MM.1S (cell line): ENCODE measurements at regions not wholly inside any gene's neighbourhood (a gene's known extent, or its start where the extent isn't known, plus 50 kb on each side); places are given as distances from the start of the nearest gene placed in this dataset.
A peak's percentile ranks its signal among the peaks of the same experiment; 100 is the strongest.

Experiments used
- DNase-seq: peaks from one replicate; pipeline ENCODE4 v3.0.0-alpha.2; 2015
- H2AFZ ChIP-seq: fragments of 300-600 bp; sonication (generic); 2 replicates; pipeline ENCODE4 v1.6.0; 2016; ENCODE audit warnings: antibody characterized with exemption, low read length
- H3F3A ChIP-seq: fragments of 300-600 bp; sonication (generic); 2 replicates; pipeline ENCODE4 v1.6.1; 2016; ENCODE audit warnings: mild to moderate bottlenecking, antibody characterized with exemption, low read length, moderate library complexity, mixed read lengths; ENCODE audit not compliant: insufficient read depth
- H3K27ac ChIP-seq: fragments of 300-600 bp; sonication (generic); 2 replicates; pipeline ENCODE4 v1.5.1; 2016; ENCODE audit warnings: mild to moderate bottlenecking, low read length
- H3K27me3 ChIP-seq: fragments of 300-600 bp; sonication (generic); replicated peaks from 2 replicates; pipeline ENCODE4 v1.6.0; 2016; ENCODE audit warnings: low read length; ENCODE audit not compliant: insufficient read depth
- H3K36me3 ChIP-seq: fragments of 300-600 bp; sonication (generic); replicated peaks from 2 replicates; pipeline ENCODE4 v1.6.1; 2016; ENCODE audit warnings: mild to moderate bottlenecking, low read length, mixed read lengths; ENCODE audit not compliant: insufficient read depth
- H3K4me1 ChIP-seq: fragments of 300-600 bp; sonication (generic); 2 replicates; pipeline ENCODE4 v1.6.1; 2016; ENCODE audit warnings: low read length, mixed read lengths
- H3K4me2 ChIP-seq: fragments of 300-600 bp; sonication (generic); 2 replicates; pipeline ENCODE4 v1.6.0; 2016; ENCODE audit warnings: low read depth, low read length
- H3K4me3 ChIP-seq: fragments of 300-600 bp; sonication (generic); 2 replicates; pipeline ENCODE4 v1.5.1; 2016; ENCODE audit warnings: low read length, mixed read lengths
- H3K79me2 ChIP-seq: fragments of 300-600 bp; sonication (generic); 2 replicates; pipeline ENCODE4 v1.6.1; 2016; ENCODE audit warnings: mixed run types, low read length, mixed read lengths
- H3K9ac ChIP-seq: fragments of 300-600 bp; sonication (generic); 2 replicates; pipeline ENCODE4 v1.6.1; 2016; ENCODE audit warnings: low read length, mixed read lengths
- H3K9me2 ChIP-seq: fragments of 300-600 bp; sonication (generic); replicated peaks from 2 replicates; pipeline ENCODE4 v1.6.1; 2016; ENCODE audit warnings: mild to moderate bottlenecking, low read length, mixed read lengths; ENCODE audit not compliant: insufficient read depth
- H3K9me3 ChIP-seq: fragments of 300-600 bp; sonication (generic); replicated peaks from 2 replicates; pipeline ENCODE4 v1.6.1; 2016; ENCODE audit warnings: mild to moderate bottlenecking, low read length, mixed read lengths; ENCODE audit not compliant: insufficient read depth
- H4K20me1 ChIP-seq: fragments of 300-600 bp; sonication (generic); 2 replicates; pipeline ENCODE4 v1.6.1; 2016; ENCODE audit warnings: mild to moderate bottlenecking, low read length, moderate library complexity, mixed read lengths; ENCODE audit not compliant: insufficient read depth
- CTCF ChIP-seq: fragments of 300-600 bp; sonication (generic); IDR thresholded peaks from 2 replicates; pipeline ENCODE4 v1.5.1; 2016; ENCODE audit warnings: antibody characterized with exemption, low read length, mixed read lengths
- EZH2 ChIP-seq: fragments of 300-600 bp; sonication (generic); optimal IDR thresholded peaks from 2 replicates; pipeline ENCODE3; 2017; ENCODE audit warnings: low read depth, mild to moderate bottlenecking, antibody characterized with exemption, low read length, mixed read lengths
- EZH2phosphoT487 ChIP-seq: fragments of 300-600 bp; sonication (generic); IDR thresholded peaks from 2 replicates; pipeline ENCODE4 v1.6.1; 2018; ENCODE audit warnings: antibody characterized with exemption, low read length

- Histone ChIP-seq H2AFZ (no peak overlapping the region), H3K27me3 (no peaks in the 10 kb centered on the region), H3K27ac (no peak overlapping the region), H3K79me2 (no peaks in the 10 kb centered on the region), H4K20me1 (no peaks in the 10 kb centered on the region), H3F3A (no peaks in the 10 kb centered on the region), H3K4me1 (no peaks in the 10 kb centered on the region), H3K4me3 (no peak overlapping the region), H3K36me3 (no peaks in the 10 kb centered on the region), H3K9me2 (no peaks in the 10 kb centered on the region), H3K4me2 (no peak overlapping the region), H3K9me3 (no peaks in the 10 kb centered on the region), H3K9ac (no peak overlapping the region)
- TF ChIP-seq EZH2 (no peak), CTCF (no peak), EZH2phosphoT487 (no peak)
- no peak for DNase-seq
Measured at GRCh38 chr4:65152205-65152604, 518.1 kb downstream of the EPHA5 start.

DNA sequence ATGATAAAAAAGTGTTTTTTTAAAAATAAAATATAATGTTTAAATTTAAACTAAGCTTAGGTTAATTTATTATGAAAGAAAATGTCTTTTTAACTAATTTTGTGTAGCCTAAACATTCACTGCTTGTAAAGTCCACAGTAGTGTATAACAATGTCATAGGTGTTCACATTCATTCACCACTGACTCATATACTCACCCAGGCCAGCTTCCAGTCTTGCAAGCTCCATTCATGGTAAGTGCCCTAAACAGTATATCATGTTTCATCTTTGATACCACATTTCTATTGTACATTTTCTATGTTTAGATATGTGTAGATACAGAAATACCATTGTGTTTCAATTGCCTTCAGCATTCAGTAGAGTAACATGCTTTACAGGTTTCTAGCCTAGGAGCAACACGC is 530.3 kb downstream of the EPHA5 start:
- H3K36me3 ChIP-seq, result no peaks in the 10 kb centered on the region; the same call in 1 of the 2 replicates
- peak; percentile 1 for DNase-seq
- H3K9me2 ChIP-seq, result no peaks in the 10 kb centered on the region
- no peaks in the 10 kb centered on the region for H3K4me1 ChIP-seq
- H3K9ac ChIP-seq, result no peak overlapping the region
- H3K9me3 ChIP-seq, result no peaks in the 10 kb centered on the region
- no peaks in the 10 kb centered on the region for H3K79me2 ChIP-seq
- H3K4me2 ChIP-seq, result no peak overlapping the region
- H3K4me3 ChIP-seq, result no peak overlapping the region
- no peaks in the 10 kb centered on the region for H3F3A ChIP-seq
- no peak overlapping the region for H2AFZ ChIP-seq
- TF ChIP-seq EZH2, result no peak
- TF ChIP-seq EZH2phosphoT487, result no peak
- TF ChIP-seq CTCF, result no peak
- no peak overlapping the region for H3K27ac ChIP-seq
- no peaks in the 10 kb centered on the region for H3K27me3 ChIP-seq
- H4K20me1 ChIP-seq, result no peaks in the 10 kb centered on the region

DNA sequence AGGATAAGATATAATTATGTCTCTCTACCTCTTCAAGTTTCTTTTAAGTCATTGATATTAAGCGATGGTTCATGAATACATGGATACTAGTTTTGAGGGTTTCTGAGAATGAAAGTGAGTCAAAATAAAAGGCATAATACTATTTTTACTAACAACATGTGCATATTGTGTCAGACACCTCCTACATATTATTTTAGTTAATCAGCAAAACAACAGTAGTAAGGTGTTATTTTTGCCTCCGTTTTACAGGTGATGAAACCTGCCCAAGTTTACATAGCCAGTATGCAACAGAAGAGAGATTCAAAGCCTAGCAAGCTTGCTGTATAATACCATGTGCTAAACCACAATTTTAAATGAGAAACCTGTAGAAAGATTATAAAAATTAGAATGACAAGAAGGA is 544.1 kb downstream of the EPHA5 start:
- no peaks in the 10 kb centered on the region for H3K36me3 ChIP-seq
- H3K27ac ChIP-seq, result peak overlapping the region; percentile 66; the same call in 1 of the 2 replicates
- peak overlapping the region; percentile 18; the same call in 1 of the 2 replicates for H3K9ac ChIP-seq
- H4K20me1 ChIP-seq, result no peaks in the 10 kb centered on the region
- TF ChIP-seq EZH2, result no peak
- TF ChIP-seq CTCF, result no peak
- no peak for TF ChIP-seq EZH2phosphoT487
- no peaks in the 10 kb centered on the region for H3K79me2 ChIP-seq
- no peaks in the 10 kb centered on the region for H3K9me3 ChIP-seq
- H3K9me2 ChIP-seq, result no peaks in the 10 kb centered on the region
- peak overlapping the region; percentile 60 for H3K4me2 ChIP-seq
- H2AFZ ChIP-seq, result peak overlapping the region; percentile 70
- DNase-seq, result peak; percentile 58
- peak overlapping the region; percentile 41 for H3K4me3 ChIP-seq
- no peaks in the 10 kb centered on the region for H3K27me3 ChIP-seq
- peaks cover 14% of the 10 kb centered on the region for H3F3A ChIP-seq
- H3K4me1 ChIP-seq, result peaks cover 19% of the 10 kb centered on the region
